OCI-LY7 (cell line): ENCODE measurements at regions not wholly inside any gene's neighbourhood (a gene's known extent, or its start where the extent isn't known, plus 50 kb on each side); places are given as distances from the start of the nearest gene placed in this dataset.

Source experiments
- BruUV-seq: library from RNA; stranded (reverse); fragments of 400-500 nt; replicated peaks from 2 replicates; lab custom pipeline; 2021; lab: Mats Ljungman, UMichigan
- CTCF ChIA-PET: fragments of 300-600 bp; sonication (Branson Sonifier 250); formaldehyde crosslinking; loops from one replicate; lab custom pipeline; 2022; ENCODE audit warnings: antibody characterized with exemption; ENCODE audit not compliant: unreplicated experiment; lab: Charles Lee
- POLR2A ChIA-PET: fragments of 300-600 bp; sonication (Branson Sonifier 250); formaldehyde crosslinking; loops from one replicate; lab custom pipeline; 2022; ENCODE audit warnings: antibody characterized with exemption; lab: Charles Lee
- DNase-seq: peaks from one replicate; pipeline ENCODE4 v3.0.0-alpha.2; 2015; ENCODE audit warnings: low spot score
- H2AFZ ChIP-seq: fragments of 200-600 bp; sonication (generic), shearing (Covaris generic); 2 replicates; pipeline ENCODE4 v1.6.1; 2014; ENCODE audit warnings: mild to moderate bottlenecking, antibody characterized with exemption, low read length, moderate library complexity
- H3K27ac ChIP-seq: fragments of 200-600 bp; sonication (generic); 2 replicates; pipeline ENCODE4 v1.5.1; 2014; ENCODE audit warnings: mixed run types, low read depth, mild to moderate bottlenecking, moderate library complexity, low read length, inconsistent platforms; ENCODE audit not compliant: poor library complexity, severe bottlenecking
- H3K36me3 ChIP-seq: fragments of 200-600 bp; sonication (generic); 2 replicates; pipeline ENCODE4 v1.6.1; 2014; ENCODE audit warnings: mild to moderate bottlenecking, antibody characterized with exemption, low read length, moderate library complexity, mixed read lengths; ENCODE audit not compliant: insufficient read depth
- H3K4me1 ChIP-seq: fragments of 200-600 bp; sonication (generic); 2 replicates; pipeline ENCODE4 v1.5.1; 2014; ENCODE audit warnings: mild to moderate bottlenecking, low read length; ENCODE audit not compliant: insufficient read depth, poor library complexity, severe bottlenecking
- H3K4me2 ChIP-seq: fragments of 200-600 bp; sonication (generic); 2 replicates; pipeline ENCODE4 v1.6.1; 2014; ENCODE audit warnings: mild to moderate bottlenecking, low read length
- H3K4me3 ChIP-seq: fragments of 200-600 bp; sonication (generic); 2 replicates; pipeline ENCODE4 v1.5.1; 2014; ENCODE audit warnings: mild to moderate bottlenecking, low read depth, low read length; ENCODE audit not compliant: poor library complexity, severe bottlenecking
- H3K79me2 ChIP-seq: fragments of 200-600 bp; sonication (generic); 2 replicates; pipeline ENCODE4 v1.6.1; 2016; ENCODE audit warnings: low read depth, mild to moderate bottlenecking, low read length, moderate library complexity, mixed read lengths; ENCODE audit not compliant: insufficient read depth
- H3K9me2 ChIP-seq: fragments of 200-600 bp; sonication (generic); 2 replicates; pipeline ENCODE4 v1.6.1; 2016; ENCODE audit warnings: mild to moderate bottlenecking, low read length, mixed read lengths; ENCODE audit not compliant: insufficient read depth
- H3K9me3 ChIP-seq: fragments of 200-600 bp; sonication (generic); 2 replicates; pipeline ENCODE4 v1.6.1; 2014; ENCODE audit warnings: mild to moderate bottlenecking, mixed run types, low read length, mixed read lengths
- H4K20me1 ChIP-seq: fragments of 200-600 bp; sonication (generic); 2 replicates; pipeline ENCODE4 v1.6.1; 2014; ENCODE audit warnings: mild to moderate bottlenecking, antibody characterized with exemption, low read length, moderate library complexity, mixed read lengths; ENCODE audit not compliant: insufficient read depth
- EZH2phosphoT487 ChIP-seq: fragments of 200-600 bp; sonication (generic); IDR thresholded peaks from 2 replicates; pipeline ENCODE4 v1.6.1; 2018; ENCODE audit warnings: low read depth, borderline replicate concordance, mild to moderate bottlenecking, mixed run types, antibody characterized with exemption, low read length, moderate library complexity, mixed read lengths
- intact Hi-C: fragments of 100-400 bp; cut with micrococcal nuclease; formaldehyde crosslinking; loops from one replicate; pipeline ENCODE4 v1.10.0; 2022; ENCODE audit not compliant: unreplicated experiment
- TF ChIP-seq, protein P1 (sequence below): fragments of 200-600 bp; sonication (generic); conservative IDR thresholded peaks from 2 replicates; pipeline ENCODE4 v1.5.1; 2014; ENCODE audit warnings: mild to moderate bottlenecking, antibody characterized with exemption, low read length, moderate library complexity, mixed read lengths

GRCh38 chr11:13169709-13170108 is 107.9 kb upstream of the BMAL1 start:
- no peaks in the 10 kb centered on the region for H3K36me3 ChIP-seq
- ChIA-PET POLR2A (no interaction called here), CTCF (no interaction called here)
- no peaks in the 10 kb centered on the region for H4K20me1 ChIP-seq
- no peak overlapping the region for H3K4me2 ChIP-seq
- no peaks in the 10 kb centered on the region for H3K79me2 ChIP-seq
- no peak for DNase-seq
- no peak overlapping the region for H3K4me3 ChIP-seq
- no peaks in the 10 kb centered on the region for H3K9me3 ChIP-seq
- no peak overlapping the region for H2AFZ ChIP-seq
- intact Hi-C loops: no loop called here
- TF ChIP-seq, protein P1, sequence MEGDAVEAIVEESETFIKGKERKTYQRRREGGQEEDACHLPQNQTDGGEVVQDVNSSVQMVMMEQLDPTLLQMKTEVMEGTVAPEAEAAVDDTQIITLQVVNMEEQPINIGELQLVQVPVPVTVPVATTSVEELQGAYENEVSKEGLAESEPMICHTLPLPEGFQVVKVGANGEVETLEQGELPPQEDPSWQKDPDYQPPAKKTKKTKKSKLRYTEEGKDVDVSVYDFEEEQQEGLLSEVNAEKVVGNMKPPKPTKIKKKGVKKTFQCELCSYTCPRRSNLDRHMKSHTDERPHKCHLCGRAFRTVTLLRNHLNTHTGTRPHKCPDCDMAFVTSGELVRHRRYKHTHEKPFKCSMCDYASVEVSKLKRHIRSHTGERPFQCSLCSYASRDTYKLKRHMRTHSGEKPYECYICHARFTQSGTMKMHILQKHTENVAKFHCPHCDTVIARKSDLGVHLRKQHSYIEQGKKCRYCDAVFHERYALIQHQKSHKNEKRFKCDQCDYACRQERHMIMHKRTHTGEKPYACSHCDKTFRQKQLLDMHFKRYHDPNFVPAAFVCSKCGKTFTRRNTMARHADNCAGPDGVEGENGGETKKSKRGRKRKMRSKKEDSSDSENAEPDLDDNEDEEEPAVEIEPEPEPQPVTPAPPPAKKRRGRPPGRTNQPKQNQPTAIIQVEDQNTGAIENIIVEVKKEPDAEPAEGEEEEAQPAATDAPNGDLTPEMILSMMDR: no peak
- no peak overlapping the region for H3K27ac ChIP-seq
- BruUV-seq: no TSS peak
- H3K9me2 ChIP-seq: no peaks in the 10 kb centered on the region
- H3K4me1 ChIP-seq: no peaks in the 10 kb centered on the region

GRCh38 chr11:13174090-13174489 is 103.5 kb upstream of the BMAL1 start:
- no peaks in the 10 kb centered on the region for H3K79me2 ChIP-seq
- TF ChIP-seq, protein P1: no peak
- TF ChIP-seq EZH2phosphoT487: no peak
- no peaks in the 10 kb centered on the region for H3K9me2 ChIP-seq
- ChIA-PET CTCF (no interaction called here), POLR2A (interaction anchor here (1.1 kb wide), 1 partner anchor 41 kb away, joined by 3 read pairs; no protein-coding TSS in a partner anchor)
- no peak overlapping the region for H3K4me3 ChIP-seq
- no peak overlapping the region for H3K4me2 ChIP-seq
- no peak overlapping the region for H2AFZ ChIP-seq
- no peaks in the 10 kb centered on the region for H3K36me3 ChIP-seq
- no peak for DNase-seq
- no TSS peak for BruUV-seq
- H3K9me3 ChIP-seq: no peaks in the 10 kb centered on the region
- no peaks in the 10 kb centered on the region for H4K20me1 ChIP-seq
- intact Hi-C loops: no loop called here
- H3K4me1 ChIP-seq: no peaks in the 10 kb centered on the region
- no peak overlapping the region for H3K27ac ChIP-seq

GRCh38 chr11:13183094-13183825 is 94.3 kb upstream of the BMAL1 start:
- Histone ChIP-seq H3K79me2 (no peaks in the 10 kb centered on the region), H3K4me2 (no peak overlapping the region), H3K27ac (no peak overlapping the region), H2AFZ (no peak overlapping the region; the same call in 1 of the 2 replicates), H3K4me1 (no peaks in the 10 kb centered on the region), H3K36me3 (no peaks in the 10 kb centered on the region), H3K9me2 (no peaks in the 10 kb centered on the region), H3K9me3 (no peaks in the 10 kb centered on the region), H3K4me3 (no peak overlapping the region), H4K20me1 (no peaks in the 10 kb centered on the region)
- TF ChIP-seq EZH2phosphoT487: no peak
- TF ChIP-seq, protein P1: peak; percentile 61
- BruUV-seq: no TSS peak
- ChIA-PET CTCF (no interaction called here), POLR2A (no interaction called here)
- DNase-seq: no peak
- intact Hi-C loops: no loop called here
